ENCODE measurements at regions not wholly inside any gene's neighbourhood (a gene's known extent, or its start where the extent isn't known, plus 50 kb on each side); places are given as distances from the start of the nearest gene placed in this dataset.

- TF ChIP-seq GATA3 (IDR thresholded peaks at IDR 0.05; ENCODE audit: low read depth, low read length) = no peak
Measured at GRCh38 chr5:155996123-155996522, 330.8 kb upstream of the SGCD start.

- no peak for TF ChIP-seq GATA2 (IDR thresholded peaks at IDR 0.05; ENCODE audit: low read depth, low read length)
- TF ChIP-seq GATA3 (IDR thresholded peaks at IDR 0.05; ENCODE audit: low read depth, low read length) = no peak
Measured at GRCh38 chr5:155998257-155998656, 328.7 kb upstream of the SGCD start.

GRCh38 chr5:156000115-156000514 is 326.8 kb upstream of the SGCD start:
- TF ChIP-seq GATA2 (IDR thresholded peaks at IDR 0.05; ENCODE audit: low read depth, low read length) (no peak), GATA3 (IDR thresholded peaks at IDR 0.05; ENCODE audit: low read depth, low read length) (no peak)

GRCh38 chr5:156004754-156005153 is 322.2 kb upstream of the SGCD start:
- TF ChIP-seq GATA3 (IDR thresholded peaks at IDR 0.05; ENCODE audit: low read depth, low read length) (no peak), GATA2 (IDR thresholded peaks at IDR 0.05; ENCODE audit: low read depth, low read length) (no peak)

- no peak for TF ChIP-seq GATA3 (IDR thresholded peaks at IDR 0.05; ENCODE audit: low read depth, low read length)
- TF ChIP-seq GATA2 (IDR thresholded peaks at IDR 0.05; ENCODE audit: low read depth, low read length) = no peak
Measured at GRCh38 chr5:156006026-156006647, 320.8 kb upstream of the SGCD start.

GRCh38 chr5:156008844-156009243 is 318.1 kb upstream of the SGCD start:
- TF ChIP-seq GATA2 (IDR thresholded peaks at IDR 0.05; ENCODE audit: low read depth, low read length) (no peak), GATA3 (IDR thresholded peaks at IDR 0.05; ENCODE audit: low read depth, low read length) (no peak)

- TF ChIP-seq GATA3 (IDR thresholded peaks at IDR 0.05; ENCODE audit: low read depth, low read length) (no peak), GATA2 (IDR thresholded peaks at IDR 0.05; ENCODE audit: low read depth, low read length) (no peak)
Measured at GRCh38 chr5:156009583-156009982, 317.4 kb upstream of the SGCD start.

- no peak for TF ChIP-seq GATA3 (IDR thresholded peaks at IDR 0.05; ENCODE audit: low read depth, low read length)
- TF ChIP-seq GATA2 (IDR thresholded peaks at IDR 0.05; ENCODE audit: low read depth, low read length) = no peak
Measured at GRCh38 chr5:156015137-156015536, 311.8 kb upstream of the SGCD start.

GRCh38 chr5:156019130-156019529 is 307.8 kb upstream of the SGCD start:
- TF ChIP-seq GATA3 (IDR thresholded peaks at IDR 0.05; ENCODE audit: low read depth, low read length) (no peak), GATA2 (IDR thresholded peaks at IDR 0.05; ENCODE audit: low read depth, low read length) (no peak)

- TF ChIP-seq GATA3 (IDR thresholded peaks at IDR 0.05; ENCODE audit: low read depth, low read length) (no peak), GATA2 (IDR thresholded peaks at IDR 0.05; ENCODE audit: low read depth, low read length) (no peak)
Measured at GRCh38 chr5:156019571-156020180, 307.3 kb upstream of the SGCD start.

- TF ChIP-seq GATA3 (IDR thresholded peaks at IDR 0.05; ENCODE audit: low read depth, low read length) (no peak), GATA2 (IDR thresholded peaks at IDR 0.05; ENCODE audit: low read depth, low read length) (no peak)
Measured at GRCh38 chr5:156020647-156021046, 306.3 kb upstream of the SGCD start.

- TF ChIP-seq GATA3 (IDR thresholded peaks at IDR 0.05; ENCODE audit: low read depth, low read length) (no peak), GATA2 (IDR thresholded peaks at IDR 0.05; ENCODE audit: low read depth, low read length) (no peak)
Measured at GRCh38 chr5:156021866-156022265, 305.1 kb upstream of the SGCD start.

GRCh38 chr5:156025656-156026055 is 301.3 kb upstream of the SGCD start:
- TF ChIP-seq GATA3 (IDR thresholded peaks at IDR 0.05; ENCODE audit: low read depth, low read length) = no peak
- TF ChIP-seq GATA2 (IDR thresholded peaks at IDR 0.05; ENCODE audit: low read depth, low read length) = no peak

GRCh38 chr5:156031181-156031580 is 295.8 kb upstream of the SGCD start:
- TF ChIP-seq GATA3 (IDR thresholded peaks at IDR 0.05; ENCODE audit: low read depth, low read length) (no peak), GATA2 (IDR thresholded peaks at IDR 0.05; ENCODE audit: low read depth, low read length) (no peak)

GRCh38 chr5:156036640-156037039 is 290.3 kb upstream of the SGCD start:
- TF ChIP-seq GATA2 (IDR thresholded peaks at IDR 0.05; ENCODE audit: low read depth, low read length) (no peak), GATA3 (IDR thresholded peaks at IDR 0.05; ENCODE audit: low read depth, low read length) (no peak)

Data from SH-SY5Y (cell line).